Endothelial cell (in vitro differentiated cells): ENCODE measurements at regions not wholly inside any gene's neighbourhood (a gene's known extent, or its start where the extent isn't known, plus 50 kb on each side); places are given as distances from the start of the nearest gene placed in this dataset.

Source experiments
- DNase-seq: peaks from one replicate; pipeline ENCODE4 v3.0.0; 2021; ENCODE audit warnings: low spot score
- H3K27ac Mint-ChIP-seq: one replicate; pipeline ENCODE4 v1.8.0; 2021; ENCODE audit warnings: mixed read lengths, inconsistent platforms; ENCODE audit not compliant: unreplicated experiment
- H3K27me3 Mint-ChIP-seq: one replicate; pipeline ENCODE4 v1.8.0; 2021; ENCODE audit warnings: mild to moderate bottlenecking, moderate library complexity, mixed read lengths, inconsistent platforms; ENCODE audit not compliant: unreplicated experiment
- H3K36me3 Mint-ChIP-seq: one replicate; pipeline ENCODE4 v1.8.0; 2021; ENCODE audit warnings: mild to moderate bottlenecking, low read depth, mixed read lengths, inconsistent platforms; ENCODE audit not compliant: unreplicated experiment
- H3K4me1 Mint-ChIP-seq: one replicate; pipeline ENCODE4 v1.8.0; 2021; ENCODE audit warnings: mild to moderate bottlenecking, mixed read lengths, inconsistent platforms; ENCODE audit not compliant: unreplicated experiment
- H3K4me3 Mint-ChIP-seq: one replicate; pipeline ENCODE4 v1.8.0; 2021; ENCODE audit warnings: mild to moderate bottlenecking, mixed read lengths, inconsistent platforms; ENCODE audit not compliant: unreplicated experiment
- H3K9me3 Mint-ChIP-seq: one replicate; pipeline ENCODE4 v1.8.0; 2021; ENCODE audit warnings: mixed read lengths, inconsistent platforms; ENCODE audit not compliant: unreplicated experiment
- CTCF ChIP-seq: fragments of 200-600 bp; sonication (generic); IDR thresholded peaks from one replicate; pipeline ENCODE4 v1.5.0; 2021; ENCODE audit warnings: antibody characterized with exemption; ENCODE audit not compliant: unreplicated experiment

- no peaks in the 10 kb centered on the region for H3K9me3 Mint-ChIP-seq
- H3K4me1 Mint-ChIP-seq: peaks cover 8% of the 10 kb centered on the region
- H3K36me3 Mint-ChIP-seq: no peaks in the 10 kb centered on the region
- H3K27ac Mint-ChIP-seq: no peak overlapping the region
- TF ChIP-seq CTCF: no peak
- H3K4me3 Mint-ChIP-seq: no peak overlapping the region
- no peak for DNase-seq
- peaks cover 2% of the 10 kb centered on the region for H3K27me3 Mint-ChIP-seq
Measured at GRCh38 chr20:12014276-12014675, 96.6 kb downstream of the BTBD3 start.

GRCh38 chr20:12014736-12015135 lies 97.0 kb downstream of the BTBD3 start:
- Mint-ChIP-seq H3K27me3 (peaks cover 2% of the 10 kb centered on the region), H3K36me3 (no peaks in the 10 kb centered on the region), H3K27ac (no peak overlapping the region), H3K4me3 (no peak overlapping the region), H3K9me3 (no peaks in the 10 kb centered on the region), H3K4me1 (peaks cover 8% of the 10 kb centered on the region)
- no peak for DNase-seq
- TF ChIP-seq CTCF: no peak

- H3K4me3 Mint-ChIP-seq: no peak overlapping the region
Measured at GRCh38 chr20:12016291-12016690, 98.6 kb downstream of the BTBD3 start.

GRCh38 chr20:12019715-12020114 lies 102.0 kb downstream of the BTBD3 start:
- Mint-ChIP-seq H3K9me3 (no peaks in the 10 kb centered on the region), H3K27me3 (peaks cover 3% of the 10 kb centered on the region), H3K27ac (no peak overlapping the region), H3K4me3 (no peak overlapping the region), H3K36me3 (no peaks in the 10 kb centered on the region), H3K4me1 (peaks cover 12% of the 10 kb centered on the region)
- DNase-seq: no peak
- TF ChIP-seq CTCF: no peak

More at GRCh38 chr20:12016291-12016690, 98.6 kb downstream of the BTBD3 start:
- Mint-ChIP-seq H3K4me1 (peaks cover 10% of the 10 kb centered on the region), H3K27me3 (peaks cover 2% of the 10 kb centered on the region), H3K27ac (no peak overlapping the region), H3K36me3 (no peaks in the 10 kb centered on the region), H3K9me3 (no peaks in the 10 kb centered on the region)
- DNase-seq: no peak
- no peak for TF ChIP-seq CTCF

GRCh38 chr20:12020846-12021245 lies 103.2 kb downstream of the BTBD3 start:
- H3K9me3 Mint-ChIP-seq: no peaks in the 10 kb centered on the region
- TF ChIP-seq CTCF: no peak
- DNase-seq: no peak
- no peak overlapping the region for H3K4me3 Mint-ChIP-seq
- no peaks in the 10 kb centered on the region for H3K36me3 Mint-ChIP-seq
- H3K4me1 Mint-ChIP-seq: peaks cover 12% of the 10 kb centered on the region
- H3K27me3 Mint-ChIP-seq: peaks cover 3% of the 10 kb centered on the region
- H3K27ac Mint-ChIP-seq: no peak overlapping the region
